ENCODE measurements at regions not wholly inside any gene's neighbourhood (a gene's known extent, or its start where the extent isn't known, plus 50 kb on each side); places are given as distances from the start of the nearest gene placed in this dataset.

GRCh38 chr11:115939731-115940421 lies 435.7 kb upstream of the CADM1 start:
- no peak for DNase-seq

GRCh38 chr11:115939104-115939730 lies 435.0 kb upstream of the CADM1 start:
- DNase-seq, result no peak

GRCh38 chr11:115933564-115933963 lies 429.3 kb upstream of the CADM1 start:
- no peak for DNase-seq

GRCh38 chr11:115931548-115932083 lies 427.4 kb upstream of the CADM1 start:
- DNase-seq, result no peak

GRCh38 chr11:115930886-115931547 lies 426.8 kb upstream of the CADM1 start:
- no peak for DNase-seq

GRCh38 chr11:115930291-115930690 lies 426.1 kb upstream of the CADM1 start:
- no peak for DNase-seq

GRCh38 chr11:115929618-115930129 lies 425.5 kb upstream of the CADM1 start:
- no peak for DNase-seq

GRCh38 chr11:115928811-115929210 lies 424.6 kb upstream of the CADM1 start:
- no peak for DNase-seq

- no peak for DNase-seq
Measured at GRCh38 chr11:115927823-115928329, 423.7 kb upstream of the CADM1 start.

GRCh38 chr11:115926601-115927000 lies 422.4 kb upstream of the CADM1 start:
- DNase-seq, result no peak

GRCh38 chr11:115926138-115926537 lies 421.9 kb upstream of the CADM1 start:
- no peak for DNase-seq

- DNase-seq, result no peak
Measured at GRCh38 chr11:115925568-115926090, 421.4 kb upstream of the CADM1 start.

GRCh38 chr11:115924744-115925567 lies 420.7 kb upstream of the CADM1 start:
- no peak for DNase-seq

GRCh38 chr11:115922876-115923275 lies 418.7 kb upstream of the CADM1 start:
- no peak for DNase-seq

GRCh38 chr11:115921986-115922385 lies 417.8 kb upstream of the CADM1 start:
- DNase-seq, result no peak

- DNase-seq, result no peak
Measured at GRCh38 chr11:115921540-115921939, 417.3 kb upstream of the CADM1 start.

GRCh38 chr11:115920841-115921480 lies 416.7 kb upstream of the CADM1 start:
- no peak for DNase-seq

- no peak for DNase-seq
Measured at GRCh38 chr11:115920092-115920461, 415.9 kb upstream of the CADM1 start.

GRCh38 chr11:115919341-115920091 lies 415.3 kb upstream of the CADM1 start:
- no peak for DNase-seq

GRCh38 chr11:115918576-115918975 lies 414.4 kb upstream of the CADM1 start:
- no peak for DNase-seq

GRCh38 chr11:115916608-115917007 lies 412.4 kb upstream of the CADM1 start:
- no peak for DNase-seq
